Mesodermal cell (in vitro differentiated cells): ENCODE measurements at regions not wholly inside any gene's neighbourhood (a gene's known extent, or its start where the extent isn't known, plus 50 kb on each side); places are given as distances from the start of the nearest gene placed in this dataset.

ENCODE experiments used
- H3K27ac ChIP-seq: 2 replicates; pipeline ENCODE4 v1.7.0; 2013; ENCODE audit warnings: mild to moderate bottlenecking, low read depth, low read length, moderate library complexity; ENCODE audit not compliant: severe bottlenecking
- H3K36me3 ChIP-seq: 2 replicates; pipeline ENCODE4 v1.7.1; 2013; ENCODE audit warnings: mild to moderate bottlenecking, low read length, moderate library complexity; ENCODE audit not compliant: control insufficient read depth, insufficient read depth
- H3K4me1 ChIP-seq: one replicate; pipeline ENCODE4 v1.7.1; 2013; ENCODE audit warnings: mild to moderate bottlenecking, low read length; ENCODE audit not compliant: insufficient read depth, control insufficient read depth, poor library complexity, severe bottlenecking
- H3K4me3 ChIP-seq: 2 replicates; pipeline ENCODE4 v1.7.0; 2013; ENCODE audit warnings: low read length, control low read depth, mild to moderate bottlenecking; ENCODE audit not compliant: insufficient read depth, poor library complexity, severe bottlenecking; ENCODE audit errors: extremely low read depth
- H3K9me3 ChIP-seq: 2 replicates; pipeline ENCODE4 v1.7.1; 2013; ENCODE audit warnings: mild to moderate bottlenecking, low read length, moderate library complexity; ENCODE audit not compliant: control insufficient read depth
- WGBS, 2 experiments: methylation state at CpG; one replicate each; pipeline ENCODE4 v1.1.5; 2013; ENCODE audit warnings: missing lambda C conversion rate in 2 of 2; ENCODE audit not compliant: insufficient coverage in 2 of 2; 5-methylcytosine and 5-hydroxymethylcytosine counted together

- Histone ChIP-seq H3K4me1 (no peaks in the 10 kb centered on the region), H3K9me3 (no peaks in the 10 kb centered on the region), H3K36me3 (no peaks in the 10 kb centered on the region), H3K4me3 (no peak overlapping the region), H3K27ac (no peak overlapping the region)
- WGBS, 2 experiments = 90 to 95% methylated on average over 2 to 7 of the region's 7 CpGs
Observed at GRCh38 chr1:212525479-212526110, 83.0 kb upstream of the ATF3 start.

GRCh38 chr1:212526111-212526491, 82.5 kb upstream of the ATF3 start:
- H3K9me3 ChIP-seq = no peaks in the 10 kb centered on the region
- H3K4me1 ChIP-seq = no peaks in the 10 kb centered on the region
- H3K27ac ChIP-seq = no peak overlapping the region
- H3K36me3 ChIP-seq = no peaks in the 10 kb centered on the region
- 93 to 96% methylated on average over 4 to 5 of the region's 5 CpGs for WGBS, 2 experiments
- no peak overlapping the region for H3K4me3 ChIP-seq

- H3K27ac ChIP-seq = no peak overlapping the region
- no peaks in the 10 kb centered on the region for H3K4me1 ChIP-seq
- 83% methylated on average over 1 of the region's 1 CpG; no CpG with 5 or more reads in 1 of the 2 experiments for WGBS, 2 experiments
- H3K9me3 ChIP-seq = no peaks in the 10 kb centered on the region
- no peaks in the 10 kb centered on the region for H3K36me3 ChIP-seq
- H3K4me3 ChIP-seq = no peak overlapping the region
Observed at GRCh38 chr1:212528501-212528900, 80.1 kb upstream of the ATF3 start.

GRCh38 chr1:212529211-212529741, 79.3 kb upstream of the ATF3 start:
- no peak overlapping the region for H3K27ac ChIP-seq
- WGBS, 2 experiments = 95 to 98% methylated on average over 4 to 5 of the region's 6 CpGs
- H3K36me3 ChIP-seq = no peaks in the 10 kb centered on the region

GRCh38 chr1:212531267-212531666, 77.3 kb upstream of the ATF3 start:
- WGBS, 2 experiments = 83% methylated on average over 2 of the region's 3 CpGs; no CpG with 5 or more reads in 1 of the 2 experiments
- H3K36me3 ChIP-seq = no peaks in the 10 kb centered on the region
- no peaks in the 10 kb centered on the region for H3K4me1 ChIP-seq
- no peaks in the 10 kb centered on the region for H3K9me3 ChIP-seq
- no peak overlapping the region for H3K4me3 ChIP-seq
- H3K27ac ChIP-seq = no peak overlapping the region

More at GRCh38 chr1:212529211-212529741, 79.3 kb upstream of the ATF3 start:
- Histone ChIP-seq H3K4me3 (no peak overlapping the region), H3K9me3 (no peaks in the 10 kb centered on the region), H3K4me1 (no peaks in the 10 kb centered on the region)

- WGBS, 2 experiments = 80 to 100% methylated on average over 1 of the region's 1 CpG
- H3K36me3 ChIP-seq = no peaks in the 10 kb centered on the region
- H3K27ac ChIP-seq = no peak overlapping the region
- H3K4me3 ChIP-seq = no peak overlapping the region
- H3K9me3 ChIP-seq = no peaks in the 10 kb centered on the region
- no peaks in the 10 kb centered on the region for H3K4me1 ChIP-seq
Observed at GRCh38 chr1:212531796-212532195, 76.8 kb upstream of the ATF3 start.

GRCh38 chr1:212532469-212533147, 76.0 kb upstream of the ATF3 start:
- no peak overlapping the region for H3K27ac ChIP-seq
- H3K36me3 ChIP-seq = no peaks in the 10 kb centered on the region
- H3K9me3 ChIP-seq = no peaks in the 10 kb centered on the region
- H3K4me1 ChIP-seq = no peaks in the 10 kb centered on the region
- WGBS, 2 experiments = 91 to 95% methylated on average over 4 to 5 of the region's 6 CpGs
- H3K4me3 ChIP-seq = no peak overlapping the region

- H3K4me1 ChIP-seq = no peaks in the 10 kb centered on the region
- WGBS, 2 experiments = 89 to 93% methylated on average over 2 of the region's 3 CpGs
Observed at GRCh38 chr1:212533148-212533517, 75.4 kb upstream of the ATF3 start.

GRCh38 chr1:212536586-212536985, 72.0 kb upstream of the ATF3 start:
- 97% methylated on average over 5 to 6 of the region's 6 CpGs for WGBS, 2 experiments

More at GRCh38 chr1:212533148-212533517, 75.4 kb upstream of the ATF3 start:
- Histone ChIP-seq H3K27ac (no peak overlapping the region), H3K9me3 (no peaks in the 10 kb centered on the region), H3K4me3 (no peak overlapping the region), H3K36me3 (no peaks in the 10 kb centered on the region)

DNA sequence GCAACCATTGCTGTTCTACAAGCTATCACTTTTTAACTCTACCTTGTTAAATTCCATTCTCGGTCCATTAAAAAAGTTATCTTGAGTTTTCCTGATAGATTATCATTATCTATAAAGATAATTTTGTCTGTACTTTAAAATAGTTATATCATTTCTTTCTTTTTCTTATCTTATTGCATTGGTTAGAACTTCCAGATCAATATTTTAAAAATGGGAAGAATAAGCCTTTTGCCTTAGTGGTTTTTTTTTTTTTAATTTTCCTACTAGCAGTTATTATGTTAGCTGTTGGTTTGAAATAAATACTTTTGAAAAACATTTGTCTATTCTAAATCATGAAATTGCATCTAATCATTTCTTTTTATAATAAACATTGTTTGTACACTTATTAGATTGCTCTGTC, 71.0 kb upstream of the ATF3 start:
- Histone ChIP-seq H3K4me1 (no peaks in the 10 kb centered on the region), H3K9me3 (no peaks in the 10 kb centered on the region), H3K27ac (no peak overlapping the region), H3K4me3 (no peak overlapping the region), H3K36me3 (no peaks in the 10 kb centered on the region)
- no CpG with 5 or more reads among the region's 1 CpG for WGBS, 2 experiments

More at GRCh38 chr1:212536586-212536985, 72.0 kb upstream of the ATF3 start:
- no peak overlapping the region for H3K4me3 ChIP-seq
- H3K27ac ChIP-seq = no peak overlapping the region
- H3K4me1 ChIP-seq = no peaks in the 10 kb centered on the region
- H3K9me3 ChIP-seq = no peaks in the 10 kb centered on the region
- H3K36me3 ChIP-seq = no peaks in the 10 kb centered on the region
